GM12878 (cell line): ENCODE measurements at regions not wholly inside any gene's neighbourhood (a gene's known extent, or its start where the extent isn't known, plus 50 kb on each side); places are given as distances from the start of the nearest gene placed in this dataset.

Source experiments
- ATAC-seq: fragments of 200-7000 bp; cut with Tn5 transposase; 3 replicates; pipeline ENCODE4 v1.9.1; 2020; ENCODE audit warnings: mild to moderate bottlenecking, moderate library complexity
- BruUV-seq: library from RNA; stranded (reverse); fragments of 400-500 nt; replicated peaks from 2 replicates; lab custom pipeline; 2021; lab: Mats Ljungman, UMichigan
- CTCF ChIA-PET: fragments of 300-600 bp; sonication (Branson Sonifier 250); formaldehyde crosslinking; extraction: SDS; loops from one replicate; lab custom pipeline; 2021; ENCODE audit warnings: inconsistent platforms; lab: Yijun Ruan, JAX
- POLR2A ChIA-PET: fragments of 350-600 bp; formaldehyde crosslinking; extraction: SDS; loops from one replicate; lab custom pipeline; 2021; ENCODE audit warnings: inconsistent platforms; lab: Charles Lee
- RAD21 ChIA-PET: fragments of 300-600 bp; sonication (Branson Sonifier 250); formaldehyde crosslinking; loops from one replicate; lab custom pipeline; 2023; ENCODE audit warnings: antibody characterized with exemption; ENCODE audit not compliant: unreplicated experiment; lab: Charles Lee
- SMC1A ChIA-PET: fragments of 300-600 bp; sonication (Branson Sonifier 250); formaldehyde crosslinking; loops from one replicate; lab custom pipeline; 2023; ENCODE audit not compliant: unreplicated experiment, uncharacterized antibody; lab: Charles Lee
- DNase-seq: peaks from one replicate; pipeline ENCODE4 v3.0.0-alpha.2; 2011; ENCODE audit warnings: low read depth, low spot score
- FAIRE-seq: peaks from 3 replicates; lab custom pipeline; 2011; peaks lifted over from hg19 to GRCh38; lab: Jason Lieb, UNC
- H2AFZ ChIP-seq: 2 replicates; pipeline ENCODE4 v1.6.0; 2011; ENCODE audit warnings: low read depth, low read length, control low read depth; ENCODE audit not compliant: control insufficient read depth
- H3K27ac ChIP-seq: 2 replicates; pipeline ENCODE4 v1.5.1; 2011; ENCODE audit warnings: control low read depth; ENCODE audit not compliant: control insufficient read depth, insufficient read depth
- H3K27me3 ChIP-seq, 2 experiments: replicated peaks in 1 of 2; 2 replicates each; pipeline versions ENCODE4 v1.6.0 to v1.6.1; 2011; ENCODE audit warnings: low read length in 1 of 2; ENCODE audit not compliant: control insufficient read depth in 2 of 2, insufficient read depth in 2 of 2
- H3K36me3 ChIP-seq, 2 experiments: 2 replicates each; pipeline ENCODE4 v1.5.1; 2011; ENCODE audit warnings: low read length in 1 of 2; ENCODE audit not compliant: control insufficient read depth in 2 of 2, insufficient read depth in 2 of 2
- H3K4me1 ChIP-seq: 2 replicates; pipeline ENCODE4 v1.6.1; 2011; ENCODE audit warnings: mild to moderate bottlenecking, low read length, moderate library complexity, mixed read lengths; ENCODE audit not compliant: control insufficient read depth, insufficient read depth
- H3K4me2 ChIP-seq: 2 replicates; pipeline ENCODE4 v1.6.0; 2011; ENCODE audit warnings: control low read depth; ENCODE audit not compliant: control insufficient read depth, insufficient read depth
- H3K4me3 ChIP-seq: fragments of 200-600 bp; sonication (generic); 2 replicates; pipeline ENCODE4 v1.5.1; 2016
- H3K79me2 ChIP-seq: 2 replicates; pipeline ENCODE4 v1.6.0; 2011; ENCODE audit warnings: low read length; ENCODE audit not compliant: control insufficient read depth, insufficient read depth
- H3K9ac ChIP-seq: 2 replicates; pipeline ENCODE4 v1.8.0; 2011; ENCODE audit warnings: low read length, control low read depth, mixed read lengths; ENCODE audit not compliant: control insufficient read depth, insufficient read depth
- H3K9me3 ChIP-seq: replicated peaks from 3 replicates; pipeline ENCODE4 v1.5.1; 2011; ENCODE audit warnings: mild to moderate bottlenecking, low read length; ENCODE audit not compliant: control insufficient read depth, insufficient read depth
- H4K20me1 ChIP-seq: 2 replicates; pipeline ENCODE4 v1.6.0; 2011; ENCODE audit not compliant: control insufficient read depth, insufficient read depth
- ATF7 ChIP-seq: fragments of 450-650 bp; IDR thresholded peaks from 2 replicates; pipeline ENCODE4 v1.6.1; 2016; ENCODE audit warnings: low read depth, mild to moderate bottlenecking
- ESRRA ChIP-seq: IDR thresholded peaks from 2 replicates; pipeline ENCODE4 v1.6.1; 2012; ENCODE audit warnings: mild to moderate bottlenecking, low read length, improper control_type of control experiment
- MYB ChIP-seq: fragments of 150-350 bp; IDR thresholded peaks from 2 replicates; pipeline ENCODE4 v1.6.1; 2014; ENCODE audit warnings: mild to moderate bottlenecking, low read depth, low read length, borderline replicate concordance
- NFYA ChIP-seq: IDR thresholded peaks from 2 replicates; pipeline ENCODE4 v1.6.1; 2011; ENCODE audit warnings: low read depth, mild to moderate bottlenecking, low read length, improper control_type of control experiment, borderline replicate concordance
- NR2C2 ChIP-seq: IDR thresholded peaks from 2 replicates; pipeline ENCODE4 v1.6.1; 2011; ENCODE audit warnings: borderline replicate concordance, low read depth; ENCODE audit not compliant: control insufficient read depth, insufficient read length
- NR2F1 ChIP-seq: fragments of 450-650 bp; conservative IDR thresholded peaks from 2 replicates; pipeline ENCODE4 v1.6.1; 2017; ENCODE audit warnings: mild to moderate bottlenecking
- REST ChIP-seq: IDR thresholded peaks from 2 replicates; pipeline ENCODE4 v1.6.1; 2012; ENCODE audit warnings: mild to moderate bottlenecking, low read depth, low read length
- TBL1XR1 ChIP-seq: IDR thresholded peaks from 2 replicates; pipeline ENCODE4 v1.6.1; 2012; ENCODE audit warnings: low read depth, low read length, improper control_type of control experiment
- TCF3 ChIP-seq: IDR thresholded peaks from 2 replicates; pipeline ENCODE4 v1.6.1; 2012; ENCODE audit warnings: low read depth, mild to moderate bottlenecking, low read length, borderline replicate concordance; ENCODE audit not compliant: insufficient read depth
- TCF7 ChIP-seq: IDR thresholded peaks from 2 replicates; pipeline ENCODE4 v1.6.1; 2014; ENCODE audit warnings: antibody characterized with exemption, borderline replicate concordance
- ZNF592 ChIP-seq: fragments of 450-650 bp; IDR thresholded peaks from 2 replicates; pipeline ENCODE4 v1.6.1; 2017; ENCODE audit warnings: mild to moderate bottlenecking, moderate library complexity
- WGBS: methylation state at CpG from one replicate; pipeline ENCODE4 v1.1.6; 2016; ENCODE audit warnings: low lambda C conversion rate; ENCODE audit not compliant: insufficient replicate concordance, insufficient coverage; ENCODE audit errors: missing lambda C conversion rate; 5-methylcytosine and 5-hydroxymethylcytosine counted together
- in situ Hi-C: fragments of 300-500 bp; cut with MboI; formaldehyde crosslinking; loops from 9 replicates; pipeline ENCODE4 v1.14.3; 2018; ENCODE audit warnings: mixed read lengths
- intact Hi-C: fragments of 100-400 bp; cut with micrococcal nuclease; formaldehyde crosslinking; loops from one replicate; pipeline ENCODE4 v1.14.2; 2022; ENCODE audit not compliant: unreplicated experiment
- TF ChIP-seq, protein P1 (sequence below): fragments of 150-350 bp; IDR thresholded peaks from 2 replicates; pipeline ENCODE4 v1.6.1; 2014; ENCODE audit warnings: mild to moderate bottlenecking, low read depth, low read length

DNA sequence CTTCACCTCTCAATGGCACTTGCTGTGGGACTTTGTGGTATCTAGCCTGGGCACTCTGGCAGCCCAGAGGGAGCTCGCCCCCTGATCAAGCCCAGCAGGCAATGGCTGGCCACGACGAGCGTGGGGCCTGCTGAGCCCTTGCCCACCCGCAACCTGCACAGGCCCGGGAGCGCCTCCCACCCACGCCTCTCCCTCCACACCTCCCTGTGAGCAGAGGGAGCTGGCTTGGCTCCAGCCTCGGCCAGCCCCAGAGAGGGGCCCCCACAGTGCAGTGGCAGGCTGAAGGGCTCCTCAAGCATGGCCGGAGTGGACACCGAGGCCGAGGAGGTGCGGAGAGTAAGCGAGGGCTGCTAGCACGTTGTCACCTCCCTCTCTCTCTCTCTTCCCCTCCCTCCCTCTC is 595.8 kb downstream of the TRIML1 start (continued):
- TF ChIP-seq, protein P1, sequence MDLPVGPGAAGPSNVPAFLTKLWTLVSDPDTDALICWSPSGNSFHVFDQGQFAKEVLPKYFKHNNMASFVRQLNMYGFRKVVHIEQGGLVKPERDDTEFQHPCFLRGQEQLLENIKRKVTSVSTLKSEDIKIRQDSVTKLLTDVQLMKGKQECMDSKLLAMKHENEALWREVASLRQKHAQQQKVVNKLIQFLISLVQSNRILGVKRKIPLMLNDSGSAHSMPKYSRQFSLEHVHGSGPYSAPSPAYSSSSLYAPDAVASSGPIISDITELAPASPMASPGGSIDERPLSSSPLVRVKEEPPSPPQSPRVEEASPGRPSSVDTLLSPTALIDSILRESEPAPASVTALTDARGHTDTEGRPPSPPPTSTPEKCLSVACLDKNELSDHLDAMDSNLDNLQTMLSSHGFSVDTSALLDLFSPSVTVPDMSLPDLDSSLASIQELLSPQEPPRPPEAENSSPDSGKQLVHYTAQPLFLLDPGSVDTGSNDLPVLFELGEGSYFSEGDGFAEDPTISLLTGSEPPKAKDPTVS, result no peak
- no peak for TF ChIP-seq TCF7

DNA sequence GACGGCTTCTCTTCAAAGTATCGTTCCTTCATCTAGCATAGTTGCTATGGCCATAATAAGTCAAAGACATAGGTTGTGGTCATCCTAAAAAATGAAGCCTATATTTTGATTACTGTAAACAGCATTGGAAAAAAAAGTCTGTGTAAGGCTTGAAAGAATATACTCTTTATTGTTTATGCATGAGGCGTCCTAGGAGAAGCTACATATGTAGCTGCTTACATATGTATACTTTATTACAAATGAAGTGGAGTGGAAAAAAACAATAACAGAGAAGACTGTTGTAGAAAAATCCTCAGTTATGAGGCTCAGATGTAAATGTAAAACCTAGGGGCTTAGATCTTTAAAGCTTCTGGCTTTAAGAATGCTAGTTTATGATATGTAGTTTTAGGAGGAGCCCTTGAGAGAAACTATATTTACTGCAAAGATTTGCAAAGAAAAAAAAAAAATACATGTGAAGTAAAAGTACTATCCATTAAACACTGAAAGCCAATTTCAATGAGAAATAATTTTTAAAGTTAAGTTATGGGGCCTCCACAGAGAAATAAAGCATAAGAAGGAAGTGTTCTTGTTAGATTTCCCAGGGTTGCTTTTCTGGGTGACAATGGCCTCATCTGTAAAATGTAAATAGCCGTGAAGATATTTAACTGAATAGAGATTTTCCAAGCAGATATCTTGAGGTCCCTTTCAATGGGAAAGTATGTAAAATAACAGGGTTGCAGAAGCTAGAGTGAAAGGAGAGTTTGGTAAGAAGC is 598.2 kb downstream of the TRIML1 start:
- no peaks in the 10 kb centered on the region for H4K20me1 ChIP-seq
- TF ChIP-seq ESRRA (no peak), MYB (no peak), TCF3 (no peak), NR2F1 (no peak), ZNF592 (no peak), ATF7 (no peak), NR2C2 (no peak), TBL1XR1 (no peak), TCF7 (no peak), NFYA (no peak), REST (no peak)
- no peak overlapping the region for H3K9ac ChIP-seq
- ChIA-PET RAD21 (no interaction called here), CTCF (no interaction called here), SMC1A (no interaction called here), POLR2A (interaction anchor here (0.7 kb wide), 1 partner anchor 199 kb away, joined by 3 read pairs; no protein-coding TSS in a partner anchor)
- DNase-seq, result no peak
- no peaks in the 10 kb centered on the region for H3K4me1 ChIP-seq
- H2AFZ ChIP-seq, result no peak overlapping the region
- no TSS peak for BruUV-seq
- no peak overlapping the region for H3K4me2 ChIP-seq
- no peaks in the 10 kb centered on the region for H3K36me3 ChIP-seq
- no peak for ATAC-seq
- H3K4me3 ChIP-seq, result no peak overlapping the region
- no peaks in the 10 kb centered on the region for H3K27me3 ChIP-seq
- no peak for FAIRE-seq
- H3K9me3 ChIP-seq, result no peaks in the 10 kb centered on the region
- H3K79me2 ChIP-seq, result no peaks in the 10 kb centered on the region
- in situ Hi-C loops (no loop called here), intact Hi-C loops (no loop called here)
- H3K27ac ChIP-seq, result no peak overlapping the region
- WGBS, result 42% methylated on average over 4 of the region's 4 CpGs
